WERI-Rb-1 (cell line): ENCODE measurements at regions not wholly inside any gene's neighbourhood (a gene's known extent, or its start where the extent isn't known, plus 50 kb on each side); places are given as distances from the start of the nearest gene placed in this dataset.

Experiments used
- DNase-seq: peaks from one replicate; pipeline ENCODE4 v3.0.0-alpha.2; 2020
- H3K27ac ChIP-seq: fragments of 250-450 bp; sonication (Bioruptor Pico); 2 replicates; pipeline ENCODE4 v1.5.1; 2020; ENCODE audit warnings: mild to moderate bottlenecking, moderate library complexity
- H3K27me3 ChIP-seq: fragments of 250-450 bp; sonication (Bioruptor Pico); 2 replicates; pipeline ENCODE4 v1.5.1; 2021; ENCODE audit warnings: mild to moderate bottlenecking, low read depth, moderate library complexity; ENCODE audit not compliant: insufficient read depth, severe bottlenecking
- H3K36me3 ChIP-seq: fragments of 250-450 bp; sonication (Bioruptor Pico); 2 replicates; pipeline ENCODE4 v1.5.1; 2020; ENCODE audit warnings: mild to moderate bottlenecking, moderate library complexity
- H3K4me3 ChIP-seq: 2 replicates; pipeline ENCODE4 v1.5.1; 2011; ENCODE audit warnings: low read depth, mild to moderate bottlenecking, control low read depth, low read length
- H3K9me3 ChIP-seq: fragments of 250-450 bp; sonication (Bioruptor Pico); 2 replicates; pipeline ENCODE4 v1.5.1; 2021; ENCODE audit warnings: mild to moderate bottlenecking, moderate library complexity; ENCODE audit not compliant: severe bottlenecking
- TF ChIP-seq, protein P1 (sequence below): IDR thresholded peaks from 2 replicates; pipeline ENCODE4 v1.5.1; 2011; ENCODE audit warnings: low read depth, mild to moderate bottlenecking, control low read depth, inconsistent platforms, low read length

DNA sequence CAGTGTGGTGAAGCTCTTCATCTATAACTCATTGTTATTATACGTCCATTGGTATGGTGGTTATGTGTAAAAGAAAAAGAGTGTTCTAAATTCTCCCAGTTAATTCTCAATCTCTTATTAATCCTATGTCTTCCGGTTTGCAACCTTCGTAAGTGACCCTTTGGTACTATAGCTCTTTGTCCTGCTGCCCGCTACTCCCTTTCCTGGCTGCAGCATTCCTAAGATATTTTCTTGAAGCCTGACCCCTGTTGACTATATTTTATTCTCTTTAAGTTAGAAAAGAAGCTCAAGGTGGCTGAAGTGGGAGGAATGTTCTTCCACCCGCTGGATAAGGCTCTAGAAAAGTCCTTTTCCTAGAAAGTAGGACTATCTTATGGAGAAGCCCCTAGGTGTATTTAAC is 684.8 kb downstream of the SOCS6 start:
- H3K27ac ChIP-seq: no peak overlapping the region
- no peaks in the 10 kb centered on the region for H3K36me3 ChIP-seq
- TF ChIP-seq, protein P1, sequence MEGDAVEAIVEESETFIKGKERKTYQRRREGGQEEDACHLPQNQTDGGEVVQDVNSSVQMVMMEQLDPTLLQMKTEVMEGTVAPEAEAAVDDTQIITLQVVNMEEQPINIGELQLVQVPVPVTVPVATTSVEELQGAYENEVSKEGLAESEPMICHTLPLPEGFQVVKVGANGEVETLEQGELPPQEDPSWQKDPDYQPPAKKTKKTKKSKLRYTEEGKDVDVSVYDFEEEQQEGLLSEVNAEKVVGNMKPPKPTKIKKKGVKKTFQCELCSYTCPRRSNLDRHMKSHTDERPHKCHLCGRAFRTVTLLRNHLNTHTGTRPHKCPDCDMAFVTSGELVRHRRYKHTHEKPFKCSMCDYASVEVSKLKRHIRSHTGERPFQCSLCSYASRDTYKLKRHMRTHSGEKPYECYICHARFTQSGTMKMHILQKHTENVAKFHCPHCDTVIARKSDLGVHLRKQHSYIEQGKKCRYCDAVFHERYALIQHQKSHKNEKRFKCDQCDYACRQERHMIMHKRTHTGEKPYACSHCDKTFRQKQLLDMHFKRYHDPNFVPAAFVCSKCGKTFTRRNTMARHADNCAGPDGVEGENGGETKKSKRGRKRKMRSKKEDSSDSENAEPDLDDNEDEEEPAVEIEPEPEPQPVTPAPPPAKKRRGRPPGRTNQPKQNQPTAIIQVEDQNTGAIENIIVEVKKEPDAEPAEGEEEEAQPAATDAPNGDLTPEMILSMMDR: no peak
- H3K4me3 ChIP-seq: no peak overlapping the region
- DNase-seq: no peak
- H3K9me3 ChIP-seq: no peaks in the 10 kb centered on the region
- no peaks in the 10 kb centered on the region for H3K27me3 ChIP-seq

DNA sequence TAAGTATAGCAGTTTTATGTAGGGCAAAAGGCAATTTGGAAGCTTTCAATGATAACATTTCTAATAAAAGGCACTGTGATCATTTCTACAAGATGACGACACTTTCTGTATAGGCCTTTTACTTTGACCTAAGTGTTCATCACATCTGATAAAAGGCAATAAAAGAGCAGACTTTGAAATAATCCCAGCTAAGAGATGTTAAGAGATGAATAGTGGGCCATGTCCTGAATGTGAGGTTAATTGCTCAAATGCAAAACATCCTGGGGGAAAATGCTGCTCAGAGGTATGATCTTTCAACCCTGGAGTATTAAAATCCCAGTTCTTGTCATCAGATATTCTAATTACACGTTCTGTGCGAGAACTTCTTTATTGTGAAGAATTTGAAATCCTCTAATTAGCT is 677.6 kb downstream of the SOCS6 start:
- Histone ChIP-seq H3K27ac (no peak overlapping the region), H3K4me3 (no peak overlapping the region), H3K9me3 (no peaks in the 10 kb centered on the region), H3K27me3 (no peaks in the 10 kb centered on the region), H3K36me3 (no peaks in the 10 kb centered on the region)
- DNase-seq: no peak
- TF ChIP-seq, protein P1: no peak

DNA sequence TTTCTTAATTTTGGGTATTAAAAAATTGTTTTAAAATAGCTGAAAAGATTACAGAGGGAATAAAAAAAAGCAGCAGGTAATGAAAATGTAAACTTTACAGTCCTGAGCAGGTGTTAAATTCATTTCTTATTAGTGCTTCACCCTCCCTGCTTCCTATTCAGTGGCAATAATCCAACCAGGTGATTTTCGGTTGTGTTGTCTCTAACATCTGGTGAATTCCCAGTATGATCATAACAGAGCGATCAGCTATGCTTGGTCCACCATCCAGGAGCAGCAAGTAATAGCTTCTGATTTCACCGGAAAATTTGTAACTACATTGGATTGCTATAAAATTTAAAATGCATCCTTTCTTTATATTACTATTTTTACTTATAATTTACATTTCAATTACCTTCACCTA is 673.1 kb downstream of the SOCS6 start:
- Histone ChIP-seq H3K4me3 (no peak overlapping the region), H3K9me3 (no peaks in the 10 kb centered on the region), H3K36me3 (no peaks in the 10 kb centered on the region), H3K27me3 (no peaks in the 10 kb centered on the region), H3K27ac (no peak overlapping the region)
- DNase-seq: no peak
- TF ChIP-seq, protein P1: no peak

DNA sequence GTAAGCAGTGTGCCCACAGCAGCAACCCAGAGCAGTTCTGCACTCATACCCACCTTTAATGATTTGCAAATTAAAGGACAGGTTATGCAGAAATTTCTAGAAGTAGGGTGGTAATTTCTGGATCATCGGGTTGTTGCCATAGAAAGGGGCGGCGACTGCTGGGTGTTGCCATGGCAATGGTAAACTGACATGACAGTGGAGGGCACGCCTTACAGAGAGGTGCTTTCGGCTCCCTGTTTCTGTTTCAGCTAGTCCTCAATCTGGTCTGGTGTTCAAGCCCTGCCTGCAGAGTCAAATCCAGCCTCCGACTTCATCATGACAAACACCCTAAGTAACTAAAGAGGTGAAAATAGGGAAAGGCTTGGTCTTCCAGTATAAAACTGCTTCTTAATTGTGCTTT is 667.7 kb downstream of the SOCS6 start:
- no peak for DNase-seq
- TF ChIP-seq, protein P1: no peak
- no peak overlapping the region for H3K27ac ChIP-seq
- no peaks in the 10 kb centered on the region for H3K36me3 ChIP-seq
- no peak overlapping the region for H3K4me3 ChIP-seq
- H3K27me3 ChIP-seq: no peaks in the 10 kb centered on the region
- H3K9me3 ChIP-seq: no peaks in the 10 kb centered on the region

DNA sequence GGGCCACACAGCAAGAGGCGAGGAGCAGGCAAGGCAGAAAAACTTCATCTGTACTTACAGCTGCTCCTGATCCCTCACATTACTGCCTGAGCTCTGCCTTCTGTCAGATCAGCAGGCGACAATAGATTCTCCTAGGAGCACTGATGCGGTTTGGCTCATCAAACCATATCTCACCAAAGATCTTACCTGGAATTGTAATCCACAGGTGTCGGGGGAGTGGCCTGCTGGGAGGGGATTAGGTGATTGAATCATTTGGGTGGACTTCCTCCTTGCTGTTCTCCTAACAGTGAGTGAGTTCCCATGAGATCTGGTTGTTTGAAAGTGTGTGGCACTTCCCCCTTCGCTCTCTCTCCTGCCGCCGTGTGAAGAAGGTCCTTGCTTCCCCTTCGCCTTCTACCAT is 647.3 kb downstream of the SOCS6 start:
- Histone ChIP-seq H3K36me3 (no peaks in the 10 kb centered on the region), H3K27ac (no peak overlapping the region), H3K4me3 (no peak overlapping the region), H3K9me3 (no peaks in the 10 kb centered on the region), H3K27me3 (no peaks in the 10 kb centered on the region)
- TF ChIP-seq, protein P1: no peak
- no peak for DNase-seq
